CD4-positive, alpha-beta T cell (primary cell): ENCODE measurements at regions not wholly inside any gene's neighbourhood (a gene's known extent, or its start where the extent isn't known, plus 50 kb on each side); places are given as distances from the start of the nearest gene placed in this dataset.

Experiments
- ATAC-seq: fragments of 200-7000 bp; cut with Tn5 transposase; one replicate; pipeline ENCODE4 v1.10.0; 2022; ENCODE audit warnings: mild to moderate bottlenecking; ENCODE audit not compliant: poor library complexity
- CTCF ChIA-PET: fragments of 350-600 bp; sonication (Branson Sonifier 250); formaldehyde crosslinking; loops from one replicate; lab custom pipeline; 2021; ENCODE audit warnings: antibody characterized with exemption, inconsistent platforms; lab: Charles Lee
- POLR2A ChIA-PET: fragments of 350-600 bp; sonication (Branson Sonifier 250); formaldehyde crosslinking; loops from one replicate; lab custom pipeline; 2021; ENCODE audit warnings: antibody characterized with exemption, inconsistent platforms; lab: Charles Lee
- DNase-seq, 14 experiments: peaks; one replicate each; pipeline ENCODE4 v3.0.0-alpha.2; 2013 to 2020; ENCODE audit warnings: mixed read lengths in 2 of 14
- H3K27ac ChIP-seq, 2 donors: one replicate each; pipeline versions ENCODE4 v1.5.1 to v1.7.0; 2013; ENCODE audit warnings: low read length in 2 of 2, low read depth in 1 of 2, mild to moderate bottlenecking in 1 of 2
- H3K27me3 ChIP-seq, 2 experiments: 1 replicate in 1 of 2; 2 replicates in 1 of 2; pipeline versions ENCODE4 v1.6.1 to v1.7.0; 2013; ENCODE audit warnings: low read length in 2 of 2, control low read depth in 1 of 2, mild to moderate bottlenecking in 1 of 2, moderate library complexity in 1 of 2; ENCODE audit not compliant: insufficient read depth in 2 of 2, control insufficient read depth in 1 of 2
- H3K36me3 ChIP-seq: one replicate; pipeline ENCODE4 v1.6.1; 2013; ENCODE audit warnings: low read length, control low read depth; ENCODE audit not compliant: insufficient read depth
- H3K4me1 ChIP-seq: one replicate; pipeline ENCODE4 v1.6.1; 2013; ENCODE audit warnings: low read length, control low read depth; ENCODE audit not compliant: insufficient read depth
- H3K4me3 ChIP-seq: one replicate; pipeline ENCODE4 v1.5.1; 2013; ENCODE audit warnings: mild to moderate bottlenecking, low read length, moderate library complexity
- H3K9me3 ChIP-seq, 2 experiments: 1 replicate in 1 of 2; 2 replicates in 1 of 2; pipeline versions ENCODE4 v1.6.1 to v1.7.0; 2013; ENCODE audit warnings: low read length in 2 of 2, mild to moderate bottlenecking in 2 of 2, control low read depth in 1 of 2, moderate library complexity in 1 of 2; ENCODE audit not compliant: control insufficient read depth in 1 of 2, insufficient read depth in 1 of 2
- H3K27ac Mint-ChIP-seq: one replicate; pipeline ENCODE4 v1.8.0; 2020; ENCODE audit warnings: mixed read lengths
- H3K27me3 Mint-ChIP-seq: one replicate; pipeline ENCODE4 v1.8.0; 2021; ENCODE audit warnings: mixed read lengths
- H3K36me3 Mint-ChIP-seq: one replicate; pipeline ENCODE4 v1.8.0; 2021; ENCODE audit warnings: low read depth, mixed read lengths
- H3K4me1 Mint-ChIP-seq: one replicate; pipeline ENCODE4 v1.8.0; 2021; ENCODE audit warnings: low read depth, mixed read lengths
- H3K4me3 Mint-ChIP-seq: one replicate; pipeline ENCODE4 v1.8.0; 2020; ENCODE audit warnings: mild to moderate bottlenecking, mixed read lengths
- H3K9me3 Mint-ChIP-seq: one replicate; pipeline ENCODE4 v1.8.0; 2020; ENCODE audit warnings: mixed read lengths
- CTCF ChIP-seq: fragments of 200-600 bp; IDR thresholded peaks from one replicate; pipeline ENCODE4 v1.8.0; 2022; ENCODE audit warnings: antibody characterized with exemption, mild to moderate bottlenecking
- intact Hi-C, 2 experiments: fragments of 100-400 bp; cut with DNase I in 1 of 2; cut with micrococcal nuclease in 1 of 2; formaldehyde crosslinking; loops; one replicate each; pipeline versions ENCODE4 v1.15.1 to v1.9.0; 2023 to 2025; cut with DNase I, micrococcal nuclease

DNA sequence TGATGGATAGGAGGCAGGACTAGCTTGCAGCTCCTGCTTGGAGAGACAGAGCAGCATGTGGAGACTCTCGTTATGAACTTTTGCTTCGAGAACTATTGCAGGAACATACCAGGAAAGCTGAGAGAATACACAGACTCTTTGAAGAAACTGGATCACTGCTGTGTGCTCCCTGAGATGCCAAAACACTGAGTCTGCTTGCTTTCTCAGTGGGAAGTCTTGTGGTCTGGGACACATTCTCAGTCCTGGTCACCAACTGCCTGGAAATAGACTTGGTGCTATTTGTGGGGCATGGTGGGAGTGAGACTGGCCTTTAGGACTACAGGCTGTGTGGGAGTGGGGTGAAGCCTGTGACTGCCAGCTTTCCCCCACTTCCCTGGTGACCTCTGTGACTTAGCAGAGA, 252.6 kb downstream of the MED10 start:
- POLR2A ChIA-PET = no interaction called here
- no peak for TF ChIP-seq CTCF

DNA sequence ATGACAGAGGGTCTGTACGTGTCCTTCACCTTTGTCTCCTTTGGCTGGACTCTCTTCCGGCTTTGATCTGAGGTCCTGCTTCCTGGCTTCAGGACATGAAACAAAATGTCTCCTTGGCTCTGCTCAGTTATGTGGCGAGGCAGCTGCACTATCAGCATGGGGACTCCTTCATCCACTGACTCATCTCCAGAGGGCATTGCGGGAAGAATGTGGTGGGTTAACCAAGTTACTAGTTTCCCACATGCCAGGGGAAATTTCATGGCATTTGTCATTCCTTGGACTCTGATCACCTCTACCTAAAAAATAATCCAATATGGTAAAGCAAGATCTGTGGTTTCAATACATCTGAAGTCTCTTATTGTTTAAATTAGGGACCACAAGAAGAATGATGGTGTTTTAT, 259.7 kb downstream of the MED10 start:
- Mint-ChIP-seq H3K4me3 (no peak overlapping the region), H3K27ac (no peak overlapping the region), H3K4me1 (no peaks in the 10 kb centered on the region), H3K36me3 (no peaks in the 10 kb centered on the region), H3K9me3 (peaks cover 3% of the 10 kb centered on the region), H3K27me3 (peaks cover 7% of the 10 kb centered on the region)
- H3K4me3 ChIP-seq = no peak overlapping the region
- CTCF ChIA-PET = no interaction called here
- no peak for ATAC-seq
- H3K4me1 ChIP-seq = no peaks in the 10 kb centered on the region
- H3K36me3 ChIP-seq = no peaks in the 10 kb centered on the region
- DNase-seq = no peak
- H3K27me3 ChIP-seq = peaks cover 0 to 2% of the 10 kb centered on the region in 2 experiments
- H3K9me3 ChIP-seq = peaks cover 0 to 3% of the 10 kb centered on the region in 2 experiments
- intact Hi-C loops = no loop called here
- POLR2A ChIA-PET = no interaction called here
- H3K27ac ChIP-seq = no peak overlapping the region
- no peak for TF ChIP-seq CTCF

More for the DNA sequence above, 252.6 kb downstream of the MED10 start:
- H3K27ac Mint-ChIP-seq = no peak overlapping the region
- no peaks in the 10 kb centered on the region for H3K36me3 ChIP-seq
- no peaks in the 10 kb centered on the region for H3K4me1 ChIP-seq
- H3K36me3 Mint-ChIP-seq = no peaks in the 10 kb centered on the region
- ATAC-seq (no peak), DNase-seq (no peak)
- peaks cover 11% of the 10 kb centered on the region for H3K27me3 Mint-ChIP-seq
- H3K4me3 ChIP-seq = no peak overlapping the region
- no peak overlapping the region for H3K27ac ChIP-seq
- H3K4me3 Mint-ChIP-seq = no peak overlapping the region
- H3K27me3 ChIP-seq = no peaks in the 10 kb centered on the region
- H3K4me1 Mint-ChIP-seq = no peaks in the 10 kb centered on the region
- intact Hi-C loops = no loop called here
- peaks cover 0 to 3% of the 10 kb centered on the region in 2 experiments for H3K9me3 ChIP-seq
- peaks cover 8% of the 10 kb centered on the region for H3K9me3 Mint-ChIP-seq
- CTCF ChIA-PET = no interaction called here

DNA sequence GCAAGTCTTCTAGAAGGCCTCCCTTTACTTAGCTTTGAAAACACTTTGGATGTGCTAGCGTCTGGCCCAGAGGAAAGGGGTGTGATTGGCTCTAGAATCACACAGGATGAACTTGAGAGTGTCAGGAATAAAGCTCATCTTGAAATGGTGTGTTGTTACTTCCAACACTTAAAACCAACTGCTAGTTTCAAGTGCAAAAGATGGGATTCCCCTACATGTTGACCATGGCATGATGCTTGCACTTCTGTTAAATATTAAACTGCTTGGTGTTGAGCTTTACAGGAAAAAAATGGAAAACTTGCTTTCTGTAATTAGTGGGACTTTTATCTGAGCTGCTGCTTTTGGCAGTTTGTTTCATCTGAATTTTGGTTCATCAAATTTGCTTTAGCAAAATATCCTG, 261.1 kb downstream of the MED10 start:
- Mint-ChIP-seq H3K4me1 (no peaks in the 10 kb centered on the region), H3K9me3 (peaks cover 3% of the 10 kb centered on the region), H3K27ac (no peak overlapping the region), H3K4me3 (no peak overlapping the region), H3K27me3 (peaks cover 4% of the 10 kb centered on the region), H3K36me3 (no peaks in the 10 kb centered on the region)
- Histone ChIP-seq H3K9me3 (peaks cover 0 to 3% of the 10 kb centered on the region in 2 experiments), H3K27ac (no peak overlapping the region), H3K4me1 (no peaks in the 10 kb centered on the region), H3K36me3 (no peaks in the 10 kb centered on the region), H3K27me3 (peaks cover 0 to 2% of the 10 kb centered on the region in 2 experiments), H3K4me3 (no peak overlapping the region)
- ATAC-seq = no peak
- ChIA-PET CTCF (no interaction called here), POLR2A (no interaction called here)
- no peak for TF ChIP-seq CTCF
- intact Hi-C loops = no loop called here
- no peak for DNase-seq
